Epidermal melanocyte (primary cell): ENCODE measurements at regions not wholly inside any gene's neighbourhood (a gene's known extent, or its start where the extent isn't known, plus 50 kb on each side); places are given as distances from the start of the nearest gene placed in this dataset.
"Not testable (repeated sequence)": the region's sequence is repeated elsewhere in the genome, so short reads cannot be mapped to it uniquely, and the experiment has no call there.

Experiments
- DNase-seq: peaks from one replicate; pipeline ENCODE4 v3.0.0; 2011; ENCODE audit warnings: low spot score; ENCODE audit not compliant: insufficient read length

GRCh38 chr18:73124175-73124574 is 256.4 kb upstream of the NETO1 start:
- no peak for DNase-seq

DNA sequence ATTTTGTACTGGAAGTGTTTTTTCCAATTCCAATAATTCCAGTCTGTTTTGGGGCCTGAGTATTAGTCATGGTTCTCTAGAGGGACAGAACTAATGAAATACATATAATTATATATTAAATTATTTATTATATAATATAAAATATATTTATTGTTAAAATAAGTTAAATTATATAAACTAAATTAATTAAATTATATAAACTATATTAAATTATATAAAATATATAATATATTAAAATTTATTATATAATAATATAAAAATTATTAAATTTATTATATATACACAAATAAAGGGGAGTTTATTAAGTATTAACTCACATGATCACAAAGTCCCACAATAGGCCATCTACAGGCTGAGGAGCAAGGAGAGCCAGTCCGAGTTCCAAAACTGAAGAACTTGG is 253.4 kb upstream of the NETO1 start:
- DNase-seq = no peak

DNA sequence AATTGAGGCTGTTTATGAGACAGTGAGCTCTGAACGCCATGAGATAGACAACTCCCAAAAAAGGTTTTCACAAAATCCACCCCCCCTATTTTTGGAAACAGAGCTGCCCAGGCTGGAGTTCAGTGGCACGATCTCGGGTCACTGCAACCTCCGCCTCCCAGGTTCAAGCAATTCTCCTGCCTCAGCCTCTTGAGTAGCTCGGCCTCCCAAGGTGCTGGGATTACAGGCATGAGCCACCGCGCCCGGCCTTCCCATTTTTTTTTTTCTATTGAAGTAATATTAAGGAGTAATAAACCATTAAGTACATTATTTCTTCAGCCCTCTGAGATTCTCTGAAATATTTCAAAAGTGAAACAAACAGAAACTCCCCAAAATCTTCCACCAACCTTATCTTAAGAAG is 252.8 kb upstream of the NETO1 start:
- DNase-seq = no peak

- DNase-seq = no peak
Observed at GRCh38 chr18:73119574-73119973, 251.8 kb upstream of the NETO1 start.

DNA sequence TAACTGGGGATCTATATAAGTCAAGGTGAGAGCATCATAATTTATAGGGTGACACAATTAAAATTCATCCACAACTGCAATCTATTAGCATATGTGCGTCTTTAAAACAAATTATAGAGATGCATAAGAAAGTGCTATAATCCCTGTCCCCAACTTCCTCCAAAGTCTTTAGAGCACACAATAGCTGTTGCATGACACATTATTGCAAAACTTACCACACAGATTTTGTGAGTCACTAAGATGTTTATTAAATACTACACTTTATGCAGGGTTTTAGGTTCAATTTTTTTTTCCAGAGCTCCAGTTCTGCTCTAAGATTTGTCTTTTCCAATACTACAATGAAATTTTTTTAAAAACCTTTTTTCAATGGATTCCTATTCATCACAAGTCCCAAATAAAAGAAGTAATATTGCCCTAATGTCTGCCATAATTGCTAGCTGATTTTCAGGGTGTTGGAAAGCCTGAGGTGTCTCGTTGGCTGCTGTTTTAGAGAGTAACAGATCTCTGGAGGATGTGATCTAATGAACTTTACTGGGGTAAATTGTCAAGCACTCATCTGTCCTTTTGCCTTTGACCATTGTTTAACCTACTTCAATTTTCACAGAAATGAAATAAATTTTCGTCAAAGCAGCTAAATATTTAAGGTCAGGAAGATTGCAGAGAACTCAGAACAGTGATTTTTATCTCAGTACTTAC is 250.5 kb upstream of the NETO1 start:
- no peak for DNase-seq

DNA sequence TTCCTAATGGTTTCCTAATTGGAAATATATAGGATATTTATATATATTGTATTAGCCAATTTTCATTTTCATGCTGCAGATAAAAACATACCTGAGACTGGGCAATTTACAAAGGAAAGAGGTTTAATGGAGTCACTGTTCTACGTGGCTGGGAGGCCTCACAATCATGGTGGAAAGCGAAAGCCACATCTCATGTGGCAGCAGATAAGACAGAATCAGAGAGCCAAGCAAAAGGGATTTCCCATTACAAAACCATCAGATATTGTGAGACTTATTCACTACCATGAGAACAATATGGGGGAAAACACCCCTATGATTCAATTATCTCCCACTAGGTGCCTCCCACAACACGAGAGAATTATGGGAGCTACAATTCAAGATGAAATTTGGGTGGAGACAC is 242.5 kb upstream of the NETO1 start:
- DNase-seq = no peak

DNA sequence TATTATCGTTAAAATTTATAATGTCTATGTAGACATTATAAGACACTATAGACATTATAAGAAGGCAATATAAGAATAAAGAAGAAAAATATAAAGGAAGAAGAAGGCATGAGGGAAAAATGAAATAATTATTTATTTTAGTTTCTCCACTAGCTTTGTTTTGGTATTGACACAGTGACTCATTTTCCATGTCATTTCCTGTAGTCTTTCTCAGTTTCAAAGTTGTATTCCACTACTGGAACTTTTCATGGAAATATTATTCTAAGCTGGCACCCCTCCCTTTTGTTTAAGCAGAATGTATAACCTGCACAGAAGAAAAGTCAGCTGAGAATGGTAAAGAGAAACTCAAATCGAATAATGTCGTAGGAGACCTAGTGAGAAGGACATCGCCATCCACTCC is 234.2 kb upstream of the NETO1 start:
- no peak for DNase-seq

GRCh38 chr18:73101491-73101890 is 233.7 kb upstream of the NETO1 start:
- not testable (repeated sequence) for DNase-seq

DNA sequence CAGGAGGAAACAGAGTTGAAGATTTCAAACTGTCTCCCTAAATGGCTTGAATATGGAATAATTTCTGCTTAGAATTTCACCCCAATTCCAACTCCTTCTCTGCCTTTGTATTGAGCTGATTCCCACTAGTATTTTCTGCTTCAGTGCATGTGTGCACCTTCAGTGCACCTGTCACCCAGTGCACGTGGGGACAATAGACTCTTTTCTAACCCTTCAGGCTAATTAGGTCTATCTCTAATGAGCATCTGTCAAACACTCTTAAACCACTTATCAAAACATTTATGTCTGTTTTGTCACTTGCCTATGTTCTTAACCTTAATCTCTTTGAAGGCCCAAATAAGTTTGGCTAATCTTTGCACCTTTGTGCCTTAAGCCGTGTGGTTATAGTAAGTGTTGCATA is 232.0 kb upstream of the NETO1 start:
- no peak for DNase-seq

DNA sequence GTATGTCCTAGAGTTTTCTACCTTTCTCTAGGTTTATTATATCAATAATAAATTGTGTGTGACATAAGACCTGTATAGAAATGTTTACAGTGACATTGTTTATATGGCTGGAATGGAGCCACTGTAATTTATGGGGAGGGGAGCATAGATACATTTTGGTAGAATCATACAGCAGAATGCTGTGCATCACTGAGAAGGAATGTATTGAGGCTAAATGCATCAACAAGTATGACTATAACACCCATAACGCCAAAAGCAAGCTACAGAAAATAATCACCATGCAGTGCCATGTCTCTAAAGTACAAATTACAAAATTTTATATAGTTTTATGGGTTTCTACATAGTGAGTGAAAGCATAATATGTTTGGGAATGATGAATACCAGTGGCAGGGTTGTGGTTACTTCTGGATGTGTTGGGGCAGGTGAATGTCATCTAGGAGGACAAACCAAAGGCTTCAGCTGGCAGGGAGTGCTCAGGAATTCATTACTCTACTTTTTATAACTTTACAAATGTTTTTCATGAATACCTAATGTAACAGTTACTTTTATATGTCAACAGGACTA is 226.0 kb upstream of the NETO1 start:
- DNase-seq = no peak

DNA sequence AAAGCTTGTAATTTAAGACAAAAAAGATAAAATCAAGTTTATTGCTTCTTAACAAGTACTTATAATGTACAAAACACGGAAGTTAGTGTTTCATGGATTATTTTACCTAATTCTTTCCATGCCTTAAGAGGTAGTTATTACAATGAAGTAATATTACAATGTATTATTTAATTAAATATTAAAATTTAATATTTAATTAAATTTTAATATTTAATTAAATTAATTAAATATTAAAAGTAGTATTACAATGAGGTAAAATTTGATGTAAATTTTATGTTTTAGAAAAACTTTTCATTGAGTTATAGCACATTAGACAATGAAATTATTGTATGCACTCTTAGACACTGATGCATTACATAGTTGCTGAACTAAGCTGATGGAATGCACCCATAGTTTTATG is 220.7 kb upstream of the NETO1 start:
- no peak for DNase-seq

GRCh38 chr18:73087282-73087977 is 219.6 kb upstream of the NETO1 start:
- no peak for DNase-seq

DNA sequence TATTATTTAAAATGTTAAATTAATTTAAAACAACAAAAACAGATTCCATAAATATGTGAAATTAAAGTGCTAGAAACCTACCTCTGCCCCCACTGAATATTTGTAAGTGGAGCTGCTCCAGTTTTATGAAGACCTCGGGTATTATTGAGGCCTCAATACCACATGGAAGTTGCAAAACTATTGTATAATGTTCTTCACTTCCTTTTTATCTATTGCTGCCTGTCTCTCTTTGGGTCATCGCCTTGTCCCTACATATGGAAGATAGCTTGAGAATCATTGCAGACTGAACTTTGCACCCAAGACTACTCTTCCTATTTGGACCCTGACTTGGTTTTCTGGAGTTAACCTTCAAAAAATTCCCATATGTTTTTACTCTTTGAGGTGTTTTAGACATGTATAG is 212.1 kb upstream of the NETO1 start:
- DNase-seq = no peak

DNA sequence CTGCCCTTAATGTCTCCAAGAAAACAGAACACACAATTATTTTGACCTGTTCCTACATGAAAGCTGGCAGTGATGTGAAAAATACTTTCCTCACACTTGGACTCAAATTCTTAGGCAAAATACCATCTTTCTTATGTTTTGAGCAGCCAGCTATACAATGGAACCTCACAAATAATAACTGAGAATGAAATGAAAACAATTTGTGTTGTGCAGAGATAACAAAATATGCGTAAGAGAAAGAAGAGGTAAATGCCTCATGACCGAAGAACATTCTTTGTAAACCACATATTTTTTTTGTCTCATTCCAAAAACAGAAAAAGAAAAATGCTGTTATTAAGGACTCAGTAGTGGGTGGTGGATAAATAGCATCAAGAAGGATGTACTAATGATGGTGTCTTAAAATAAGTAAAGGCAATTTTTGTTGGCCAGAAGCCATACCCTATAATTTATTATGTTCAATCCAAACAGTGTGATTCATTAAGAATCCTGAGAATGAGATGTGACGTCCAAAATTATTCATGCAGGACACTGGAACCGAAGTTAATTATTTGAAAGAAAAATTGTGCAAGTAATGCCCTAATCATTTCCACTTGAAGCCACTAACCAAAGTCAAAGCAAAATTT is 193.0 kb upstream of the NETO1 start:
- DNase-seq = no peak

GRCh38 chr18:73059280-73059679 is 191.5 kb upstream of the NETO1 start:
- DNase-seq = no peak

GRCh38 chr18:73047688-73048087 is 179.9 kb upstream of the NETO1 start:
- no peak for DNase-seq

DNA sequence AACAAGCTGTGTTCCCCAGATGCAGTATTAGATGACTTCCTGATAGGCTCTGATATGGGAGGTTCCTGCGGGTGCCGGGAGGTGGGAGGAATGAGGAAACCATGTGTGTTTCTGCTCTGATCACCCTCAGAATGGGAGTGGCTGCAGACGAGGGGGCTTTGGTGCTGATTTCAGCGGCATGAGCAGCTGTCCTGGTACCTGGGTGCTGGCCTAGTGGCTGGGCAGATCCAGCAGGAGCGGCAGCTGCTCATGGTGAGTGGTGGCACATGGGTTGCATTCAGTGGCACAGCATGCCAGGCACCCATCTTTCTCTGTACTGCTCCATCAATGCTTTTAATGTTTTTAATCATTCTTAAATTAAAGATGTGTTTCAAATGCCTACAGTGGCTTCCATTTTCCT is 177.2 kb upstream of the NETO1 start:
- no peak for DNase-seq

- DNase-seq = no peak
Observed at GRCh38 chr18:73043611-73044010, 175.8 kb upstream of the NETO1 start.

DNA sequence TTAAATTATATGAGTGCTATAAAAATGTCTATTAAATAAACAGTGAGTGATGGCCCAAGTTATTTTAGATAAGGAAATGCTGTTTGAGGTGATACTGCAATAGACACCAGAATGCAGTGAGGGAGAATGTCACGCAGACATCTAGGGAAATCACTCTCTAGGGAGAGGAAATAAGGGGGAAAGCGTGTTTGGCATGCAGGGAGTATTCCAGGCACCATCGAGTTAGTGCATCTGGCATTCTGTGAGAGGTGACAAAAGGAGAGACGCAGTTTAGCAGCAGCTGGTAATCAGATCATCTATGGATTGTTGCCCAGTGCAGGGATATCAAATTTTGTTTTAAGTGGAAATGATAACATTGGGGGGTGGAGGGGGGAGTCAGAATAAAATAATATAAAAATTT is 175.4 kb upstream of the NETO1 start:
- no peak for DNase-seq

- DNase-seq = no peak
Observed at GRCh38 chr18:73040247-73040646, 172.5 kb upstream of the NETO1 start.

GRCh38 chr18:73038336-73038735 is 170.5 kb upstream of the NETO1 start:
- no peak for DNase-seq

DNA sequence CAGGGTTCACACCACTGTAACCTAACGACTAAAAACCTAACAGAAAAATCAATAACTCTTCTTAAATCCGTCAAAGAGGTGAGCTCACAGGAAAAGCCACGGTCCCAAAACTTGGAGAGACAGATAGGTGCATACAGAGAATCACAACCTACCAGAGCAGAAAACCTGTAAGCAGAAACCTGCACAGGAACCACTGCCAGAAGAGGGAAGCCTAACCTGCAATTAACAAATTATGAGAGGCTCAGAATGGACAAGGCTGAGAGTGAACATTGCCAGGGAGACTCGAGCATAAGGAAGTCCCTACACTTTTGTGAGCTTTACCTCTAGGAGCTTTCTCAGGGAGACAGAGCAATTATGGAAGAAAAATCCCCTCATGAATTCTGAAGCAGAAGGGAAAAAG is 156.2 kb upstream of the NETO1 start:
- DNase-seq = no peak

- DNase-seq = no peak
Observed at GRCh38 chr18:73009691-73010090, 141.9 kb upstream of the NETO1 start.
